K562 (cell line): ENCODE measurements at regions not wholly inside any gene's neighbourhood (a gene's known extent, or its start where the extent isn't known, plus 50 kb on each side); places are given as distances from the start of the nearest gene placed in this dataset.

Source experiments
- CAMTA2 ChIP-seq: fragments of 250-450 bp; sonication (Bioruptor Pico); conservative IDR thresholded peaks from 2 replicates; pipeline ENCODE4 v1.5.1; 2022
- CBFA2T2 ChIP-seq: fragments of 450-650 bp; conservative IDR thresholded peaks from 2 replicates; pipeline ENCODE4 v1.6.1; 2017; ENCODE audit warnings: mild to moderate bottlenecking
- CHCHD3 ChIP-seq: fragments of 250-450 bp; sonication (Bioruptor Pico); IDR thresholded peaks from 2 replicates; pipeline ENCODE4 v2.1.2; 2022; ENCODE audit warnings: mild to moderate bottlenecking
- CREB1 ChIP-seq, 2 experiments: sonication (generic) in 1 of 2; formaldehyde crosslinking in 1 of 2; IDR thresholded peaks; 2 replicates each; pipeline versions ENCODE4 v1.6.1 to v1.8.0; 2012 to 2022; ENCODE audit warnings: inconsistent platforms in 1 of 2, mild to moderate bottlenecking in 1 of 2, missing genetic modification reagents in 1 of 2, moderate library complexity in 1 of 2
- DEAF1 ChIP-seq: fragments of 450-650 bp; formaldehyde crosslinking; IDR thresholded peaks from 2 replicates; pipeline ENCODE4 v1.4.0; 2020; ENCODE audit warnings: mild to moderate bottlenecking, moderate library complexity
- EP300 ChIP-seq: IDR thresholded peaks from 2 replicates; pipeline ENCODE4 v1.6.1; 2012; ENCODE audit warnings: low read length, improper control_type of control experiment
- FOSL1 ChIP-seq: fragments of 200-800 bp; sonication (Bioruptor generic); conservative IDR thresholded peaks from 2 replicates; pipeline ENCODE4 v1.6.1; 2016; ENCODE audit warnings: missing genetic modification characterization, missing compliant biosample characterization
- FOXK2 ChIP-seq, 2 experiments: fragments of 450-650 bp; IDR thresholded peaks in 1 of 2; conservative IDR thresholded peaks in 1 of 2; 2 replicates each; pipeline ENCODE4 v1.6.1; 2016; ENCODE audit warnings: low read depth in 2 of 2, mild to moderate bottlenecking in 1 of 2
- GABPB1 ChIP-seq: sonication (generic); formaldehyde crosslinking; IDR thresholded peaks from 2 replicates; pipeline ENCODE4 v1.8.0; 2022; ENCODE audit warnings: mild to moderate bottlenecking, missing genetic modification reagents
- HDGF ChIP-seq: fragments of 450-650 bp; IDR thresholded peaks from 2 replicates; pipeline ENCODE4 v1.6.1; 2016
- KLF1 ChIP-seq: fragments of 450-650 bp; IDR thresholded peaks from 2 replicates; pipeline ENCODE4 v1.6.1; 2016; ENCODE audit warnings: missing genetic modification characterization, missing compliant biosample characterization
- MAFF ChIP-seq: IDR thresholded peaks from 2 replicates; pipeline ENCODE4 v1.6.1; 2012; ENCODE audit warnings: low read length, improper control_type of control experiment
- MEF2A ChIP-seq: IDR thresholded peaks from 2 replicates; pipeline ENCODE4 v1.6.1; 2011; ENCODE audit warnings: low read depth, mild to moderate bottlenecking, low read length, moderate library complexity; ENCODE audit not compliant: control insufficient read depth
- NCOR1 ChIP-seq: fragments of 450-650 bp; IDR thresholded peaks from 2 replicates; pipeline ENCODE4 v1.6.1; 2016; ENCODE audit warnings: mild to moderate bottlenecking, moderate library complexity
- NR4A1 ChIP-seq, 2 experiments: fragments of 250-450 bp in 1 of 2; fragments of 450-650 bp in 1 of 2; sonication (Bioruptor Pico) in 1 of 2; IDR thresholded peaks; 2 replicates each; pipeline versions ENCODE4 v1.4.0 to v1.6.1; 2016 to 2020; ENCODE audit warnings: mild to moderate bottlenecking in 2 of 2, missing compliant biosample characterization in 1 of 2, missing genetic modification characterization in 1 of 2, moderate library complexity in 1 of 2
- PHTF2 ChIP-seq: fragments of 250-450 bp; sonication (Bioruptor Pico); IDR thresholded peaks from 2 replicates; pipeline ENCODE4 v1.5.0; 2021; ENCODE audit warnings: mild to moderate bottlenecking
- POLR2G ChIP-seq: fragments of 200-400 bp; formaldehyde crosslinking; IDR thresholded peaks from 2 replicates; pipeline ENCODE4 v1.6.1; 2017; ENCODE audit warnings: low read depth, mild to moderate bottlenecking, antibody characterized with exemption, low read length, moderate library complexity
- POLR2H ChIP-seq: IDR thresholded peaks from 2 replicates; pipeline ENCODE4 v1.6.1; 2016; ENCODE audit warnings: missing genetic modification characterization, low read depth, mild to moderate bottlenecking, control low read depth, missing compliant biosample characterization, moderate library complexity
- RAD21 ChIP-seq, 2 experiments: fragments of 250-450 bp in 1 of 2; fragments of 450-650 bp in 1 of 2; sonication (Bioruptor Pico) in 1 of 2; formaldehyde crosslinking in 1 of 2; IDR thresholded peaks in 1 of 2; conservative IDR thresholded peaks in 1 of 2; 2 replicates each; pipeline versions ENCODE4 v1.4.0 to v1.8.0; 2020 to 2022; ENCODE audit warnings: mild to moderate bottlenecking in 2 of 2, moderate library complexity in 1 of 2
- RNF2 ChIP-seq: sonication (generic); IDR thresholded peaks from 2 replicates; pipeline ENCODE4 v1.6.1; 2016
- SMC3 ChIP-seq: conservative IDR thresholded peaks from 2 replicates; pipeline ENCODE4 v1.6.1; 2011; ENCODE audit warnings: low read depth, low read length, improper control_type of control experiment; ENCODE audit not compliant: insufficient read depth
- SNIP1 ChIP-seq: fragments of 450-650 bp; IDR thresholded peaks from 2 replicates; pipeline ENCODE4 v1.7.1; 2017; ENCODE audit warnings: low read depth, mild to moderate bottlenecking
- SRSF9 ChIP-seq: fragments of 200-400 bp; formaldehyde crosslinking; IDR thresholded peaks from 2 replicates; pipeline ENCODE4 v1.6.1; 2017; ENCODE audit warnings: low read depth, low read length, borderline replicate concordance
- TARDBP ChIP-seq: fragments of 450-650 bp; IDR thresholded peaks from 2 replicates; pipeline ENCODE4 v1.6.1; 2016
- THAP7 ChIP-seq: fragments of 250-450 bp; sonication (Bioruptor Pico); IDR thresholded peaks from 2 replicates; pipeline ENCODE4 v1.5.0; 2021
- TRIM25 ChIP-seq: fragments of 450-650 bp; IDR thresholded peaks from 2 replicates; pipeline ENCODE4 v1.7.0; 2016; ENCODE audit warnings: borderline replicate concordance
- ZBTB7A ChIP-seq: IDR thresholded peaks from 2 replicates; pipeline ENCODE4 v1.6.1; 2011; ENCODE audit warnings: low read depth, mild to moderate bottlenecking, low read length, moderate library complexity, borderline replicate concordance; ENCODE audit not compliant: control insufficient read depth
- ZEB2 ChIP-seq: fragments of 450-650 bp; IDR thresholded peaks from 2 replicates; pipeline ENCODE4 v1.6.1; 2016
- ZNF347 ChIP-seq: fragments of 450-650 bp; formaldehyde crosslinking; IDR thresholded peaks from 2 replicates; pipeline ENCODE4 v1.4.0; 2020; ENCODE audit warnings: low read depth, mild to moderate bottlenecking, moderate library complexity
- ZNF785 ChIP-seq: fragments of 250-450 bp; sonication (Bioruptor Pico); IDR thresholded peaks from 2 replicates; pipeline ENCODE4 v1.4.0; 2020; ENCODE audit warnings: mild to moderate bottlenecking

GRCh38 chr16:85347213-85347591 lies 234.9 kb upstream of the CIBAR2 start (continued):
- TF ChIP-seq SNIP1 = no peak
- no peak for TF ChIP-seq TRIM25
- no peak for TF ChIP-seq MAFF
- no peak for TF ChIP-seq CHCHD3 (CRISPR knock-in tag)
- TF ChIP-seq RAD21 (CRISPR knock-in tag; conservative IDR thresholded peaks at IDR 0.05 in 1 of 2, IDR thresholded peaks at IDR 0.05 in 1 of 2) = peak; percentile 94 to 97
- no peak for TF ChIP-seq CREB1 (IDR thresholded peaks at IDR 0.05)
- TF ChIP-seq CREB1 (CRISPR knock-in tag; IDR thresholded peaks at IDR 0.05) = no peak
- TF ChIP-seq CBFA2T2 = no peak
- no peak for TF ChIP-seq SRSF9
- TF ChIP-seq ZEB2 = no peak
- TF ChIP-seq MEF2A = no peak
- TF ChIP-seq EP300 = no peak
- no peak for TF ChIP-seq ZNF785 (CRISPR knock-in tag)
- TF ChIP-seq FOSL1 (tag) = no peak
- TF ChIP-seq SMC3 = peak; percentile 89
- no peak for TF ChIP-seq GABPB1 (CRISPR knock-in tag)
- no peak for TF ChIP-seq POLR2H
- TF ChIP-seq DEAF1 (CRISPR knock-in tag) = peak; percentile 91
- no peak for TF ChIP-seq TARDBP
- no peak for TF ChIP-seq POLR2G
- no peak for TF ChIP-seq RNF2
- TF ChIP-seq ZNF347 = no peak
- no peak for TF ChIP-seq CAMTA2 (CRISPR knock-in tag)
- no peak for TF ChIP-seq PHTF2 (CRISPR knock-in tag)
- no peak for TF ChIP-seq NR4A1 (CRISPR knock-in tag; IDR thresholded peaks at IDR 0.05)
- TF ChIP-seq NR4A1 (tag; IDR thresholded peaks at IDR 0.05) = no peak
- TF ChIP-seq NCOR1 = no peak
- no peak for TF ChIP-seq ZBTB7A
- TF ChIP-seq THAP7 (CRISPR knock-in tag) = no peak
- TF ChIP-seq KLF1 = no peak
- no peak for TF ChIP-seq FOXK2 (conservative IDR thresholded peaks at IDR 0.05 in 1 of 2, IDR thresholded peaks at IDR 0.05 in 1 of 2; ENCODE audit: low read depth in 2 of 2)
- no peak for TF ChIP-seq HDGF
